A549 (cell line): ENCODE measurements at regions not wholly inside any gene's neighbourhood (a gene's known extent, or its start where the extent isn't known, plus 50 kb on each side); places are given as distances from the start of the nearest gene placed in this dataset.
"Not testable (repeated sequence)": the region's sequence is repeated elsewhere in the genome, so short reads cannot be mapped to it uniquely, and the experiment has no call there.

ENCODE experiments used
- ATAC-seq, 2 experiments: fragments of 200-7000 bp in 1 of 2; fragments of >200 bp in 1 of 2; cut with Nextera tagmentation in 1 of 2; cut with Tn5 transposase in 1 of 2; 3 replicates each; pipeline versions ENCODE4 v1.8.0 to v1.9.1; 2018 to 2020; ENCODE audit warnings: mild to moderate bottlenecking in 1 of 2, moderate library complexity in 1 of 2
- CTCF ChIA-PET: fragments of 300-600 bp; sonication (Branson Sonifier 250); formaldehyde crosslinking; extraction: SDS; loops from one replicate; lab custom pipeline; 2021; ENCODE audit warnings: antibody characterized with exemption, inconsistent platforms; lab: Yijun Ruan, JAX
- POLR2A ChIA-PET: fragments of 350-600 bp; formaldehyde crosslinking; extraction: SDS; loops from one replicate; lab custom pipeline; 2021; ENCODE audit warnings: antibody characterized with exemption, inconsistent platforms; lab: Yijun Ruan, JAX
- DNase-seq, 2 experiments: peaks; one replicate each; pipeline versions ENCODE4 v3.0.0 to v3.0.0-alpha.2; 2011 to 2016; ENCODE audit warnings: low read depth in 1 of 2, low spot score in 1 of 2
- FAIRE-seq: peaks from 2 replicates; lab custom pipeline; 2011; peaks lifted over from hg19 to GRCh38; lab: Jason Lieb, UNC
- H3K27ac ChIP-seq, 2 experiments: fragments of >200 bp; sonication (Bioruptor Twin); formaldehyde crosslinking; 3 replicates each; pipeline ENCODE4 v1.5.1; 2016 to 2017
- H3K4me1 ChIP-seq: fragments of >200 bp; sonication (Bioruptor Twin); formaldehyde crosslinking; 3 replicates; pipeline ENCODE4 v1.6.1; 2016
- H3K4me2 ChIP-seq: fragments of >200 bp; sonication (Bioruptor Twin); formaldehyde crosslinking; 3 replicates; pipeline ENCODE4 v1.6.1; 2016
- H3K4me3 ChIP-seq: fragments of >200 bp; sonication (Bioruptor Twin); formaldehyde crosslinking; 3 replicates; pipeline ENCODE4 v1.5.1; 2016
- H3K9me3 ChIP-seq: fragments of >200 bp; sonication (Bioruptor Twin); formaldehyde crosslinking; 3 replicates; pipeline ENCODE4 v1.6.1; 2016
- WGBS: methylation state at CpG from one replicate; pipeline ENCODE4 v1.1.6; 2017; ENCODE audit errors: missing lambda C conversion rate; 5-methylcytosine and 5-hydroxymethylcytosine counted together

DNA sequence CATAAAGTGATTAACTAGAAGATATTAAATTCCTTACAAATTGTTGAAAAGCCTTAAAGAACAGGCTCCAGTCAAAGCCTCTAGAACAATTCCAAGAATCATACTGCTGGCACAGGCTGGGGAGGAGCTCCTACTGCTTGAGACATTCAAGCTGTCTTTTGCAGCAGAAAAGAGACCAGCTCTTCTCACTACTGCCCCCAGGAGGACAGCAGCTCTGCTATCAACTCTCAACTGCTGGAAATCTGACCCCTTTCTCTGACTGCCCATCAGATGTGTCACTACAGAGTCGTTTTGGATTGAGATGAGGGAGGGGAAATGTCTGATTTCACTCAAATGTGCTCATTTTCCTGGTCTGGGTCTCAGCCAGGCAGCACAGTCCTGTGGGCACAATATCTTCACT lies 421.0 kb downstream of the RPIA start:
- DNase-seq, result peak in 1 of 2 experiments; percentile 16
- H3K4me2 ChIP-seq, H3K4me1 ChIP-seq, H3K27ac ChIP-seq, POLR2A ChIA-PET, H3K4me3 ChIP-seq, FAIRE-seq, H3K9me3 ChIP-seq: not testable (repeated sequence)
- CTCF ChIA-PET, result interaction anchor here (0.6 kb wide), 1 partner anchor 538 kb away, joined by 3 read pairs; no protein-coding TSS in a partner anchor
- peak; percentile 71 to 78; a peak in 5 of 6 replicates for ATAC-seq
- 0% methylated on average over 1 of the region's 1 CpG for WGBS

DNA sequence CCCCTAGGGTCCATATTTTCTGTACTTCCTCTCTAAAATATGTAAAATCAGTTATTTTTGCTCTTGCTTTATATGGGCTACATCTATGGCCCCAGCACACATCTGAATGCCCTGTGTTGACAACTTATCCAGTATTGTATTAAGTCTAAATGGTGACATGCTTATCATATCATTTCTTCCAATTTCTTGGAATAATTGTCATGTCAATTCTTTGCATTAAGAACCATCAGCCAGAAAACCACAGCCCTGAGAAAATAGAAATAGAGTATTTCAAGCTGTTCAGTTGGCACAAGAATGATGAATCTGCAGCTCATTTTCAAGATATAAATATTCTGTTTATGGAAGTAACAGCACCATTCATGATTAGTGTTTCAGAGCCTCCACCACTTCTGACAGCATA lies 421.8 kb downstream of the RPIA start:
- H3K4me3 ChIP-seq, H3K27ac ChIP-seq, DNase-seq, POLR2A ChIA-PET, CTCF ChIA-PET, H3K4me2 ChIP-seq, FAIRE-seq, ATAC-seq, H3K9me3 ChIP-seq, H3K4me1 ChIP-seq: not testable (repeated sequence)

DNA sequence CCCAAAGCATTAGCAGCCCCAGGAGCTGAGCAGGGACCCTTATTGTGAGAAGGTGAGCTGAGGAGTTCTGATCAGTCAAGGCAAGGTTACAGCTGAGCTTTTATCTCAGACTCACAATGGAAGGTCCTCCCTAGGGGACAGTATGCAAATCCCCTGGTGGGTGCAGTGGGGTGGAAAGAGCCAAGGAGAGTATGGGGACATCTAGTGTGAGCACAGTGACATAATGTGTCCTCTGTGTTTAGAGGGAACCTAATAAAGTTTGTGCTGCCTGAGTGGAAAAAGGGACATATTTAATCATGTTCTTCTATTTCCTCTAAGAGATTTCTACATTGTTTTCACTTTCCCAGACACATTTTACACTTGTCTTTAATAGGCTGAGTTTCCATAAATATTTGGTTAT lies 438.0 kb downstream of the RPIA start:
- H3K4me1 ChIP-seq, FAIRE-seq, H3K4me2 ChIP-seq, DNase-seq, H3K9me3 ChIP-seq, H3K27ac ChIP-seq, POLR2A ChIA-PET, H3K4me3 ChIP-seq, ATAC-seq, CTCF ChIA-PET: not testable (repeated sequence)

DNA sequence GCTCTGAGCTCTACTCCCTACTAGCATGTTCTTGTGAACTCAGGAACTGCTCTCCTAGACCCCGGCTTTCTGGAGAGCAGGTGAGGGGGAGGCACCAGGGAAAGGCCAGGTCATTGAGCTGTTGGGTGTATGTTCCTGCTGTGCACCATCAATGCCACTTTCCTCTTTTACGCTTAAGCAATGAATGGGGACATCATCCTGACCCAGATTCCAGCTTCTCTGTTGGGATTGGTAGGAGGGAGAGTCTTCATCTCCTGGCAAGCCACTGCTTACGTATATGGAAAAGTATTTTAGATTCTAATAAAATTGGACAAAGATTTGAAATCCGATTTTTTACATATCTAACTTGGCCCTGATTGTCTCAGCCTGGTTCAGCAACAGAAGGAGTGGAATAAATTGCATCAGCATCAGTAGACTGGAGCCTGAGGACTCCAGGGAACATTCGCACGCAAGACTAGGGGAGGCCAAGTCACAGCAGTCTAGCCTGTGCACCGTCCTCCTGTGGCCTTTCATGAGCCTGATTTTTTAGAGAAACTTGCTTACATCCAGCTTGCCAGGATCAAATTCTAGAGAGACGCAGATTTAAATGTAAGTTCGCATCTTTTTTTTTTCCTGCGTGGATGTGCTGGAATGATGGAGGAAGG lies 439.3 kb downstream of the RPIA start:
- 53% methylated on average over 10 of the region's 10 CpGs for WGBS
- H3K27ac ChIP-seq, POLR2A ChIA-PET, H3K4me3 ChIP-seq, ATAC-seq, FAIRE-seq, H3K4me1 ChIP-seq, DNase-seq, CTCF ChIA-PET, H3K4me2 ChIP-seq, H3K9me3 ChIP-seq: not testable (repeated sequence)

DNA sequence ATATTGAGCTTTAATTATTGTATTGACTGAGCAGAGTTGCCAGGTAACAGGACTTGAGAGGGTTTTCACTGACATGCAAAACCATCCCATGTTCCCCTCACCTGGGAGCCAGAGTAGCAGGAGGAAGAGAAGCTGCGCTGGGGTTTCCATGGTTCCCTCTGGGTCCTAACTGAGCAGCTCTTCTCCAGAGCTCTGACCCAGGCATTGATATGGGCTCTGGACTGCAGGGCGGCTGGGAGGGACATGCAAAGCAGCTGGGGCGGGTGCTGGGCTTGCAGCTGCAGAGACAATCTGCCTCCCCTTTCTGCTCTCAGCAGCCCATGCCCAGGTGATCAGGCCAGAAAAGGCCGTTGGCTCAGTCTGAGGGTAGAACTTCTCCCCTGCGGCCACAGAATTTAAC lies 451.5 kb downstream of the RPIA start:
- ATAC-seq, H3K27ac ChIP-seq, H3K4me3 ChIP-seq, DNase-seq, FAIRE-seq, H3K4me1 ChIP-seq, H3K4me2 ChIP-seq, POLR2A ChIA-PET, H3K9me3 ChIP-seq: not testable (repeated sequence)
- 3% methylated on average over 5 of the region's 5 CpGs for WGBS
- CTCF ChIA-PET, result interaction anchor here (1.0 kb wide), 1 partner anchor 268 kb away, joined by 3 read pairs; no protein-coding TSS in a partner anchor

DNA sequence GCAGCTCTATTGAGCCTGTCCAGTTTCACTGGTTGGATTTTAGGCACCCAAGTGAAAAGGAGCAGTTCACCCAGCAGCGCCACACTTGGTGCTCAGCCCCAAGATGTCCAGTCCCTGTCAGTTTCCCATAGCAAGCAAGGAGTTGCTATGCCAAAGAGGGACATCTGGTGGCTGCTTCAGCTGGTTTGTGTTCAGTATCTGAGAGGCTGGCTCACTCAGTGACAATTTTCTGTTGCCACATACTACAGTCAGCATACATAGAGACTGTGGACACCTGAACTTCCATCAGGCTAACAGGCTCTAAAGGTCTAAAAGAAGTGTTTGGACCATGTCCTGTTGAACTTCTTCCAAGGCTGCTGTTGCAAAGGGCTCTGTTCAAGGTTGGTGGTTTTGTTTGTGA lies 453.9 kb downstream of the RPIA start:
- H3K27ac ChIP-seq, POLR2A ChIA-PET, ATAC-seq, H3K4me1 ChIP-seq, CTCF ChIA-PET, DNase-seq, H3K4me2 ChIP-seq, H3K4me3 ChIP-seq, FAIRE-seq, H3K9me3 ChIP-seq: not testable (repeated sequence)
- WGBS, result 11% methylated on average over 1 of the region's 1 CpG

DNA sequence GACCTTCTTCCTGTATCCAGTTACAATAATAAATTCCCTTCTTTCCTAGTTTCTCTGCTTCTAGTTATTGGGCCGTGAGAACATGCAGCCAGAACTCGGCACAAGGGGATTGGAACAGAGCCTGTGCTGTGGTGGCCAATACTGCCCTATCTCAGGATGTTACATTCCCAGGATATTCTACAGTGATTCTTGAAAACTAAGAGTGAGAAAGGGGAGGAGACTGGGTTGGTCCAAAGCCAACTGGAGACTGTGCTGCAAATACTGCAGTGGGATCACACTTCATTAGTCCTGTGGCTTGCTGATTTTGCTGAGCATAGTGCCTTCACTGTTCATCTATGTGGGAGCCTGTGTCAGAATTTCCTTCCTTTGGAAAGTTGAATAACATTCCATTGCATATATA lies 456.8 kb downstream of the RPIA start:
- POLR2A ChIA-PET, H3K4me2 ChIP-seq, H3K27ac ChIP-seq, CTCF ChIA-PET, ATAC-seq, FAIRE-seq, H3K4me1 ChIP-seq, H3K9me3 ChIP-seq, DNase-seq, H3K4me3 ChIP-seq: not testable (repeated sequence)
- 2% methylated on average over 2 of the region's 2 CpGs for WGBS

DNA sequence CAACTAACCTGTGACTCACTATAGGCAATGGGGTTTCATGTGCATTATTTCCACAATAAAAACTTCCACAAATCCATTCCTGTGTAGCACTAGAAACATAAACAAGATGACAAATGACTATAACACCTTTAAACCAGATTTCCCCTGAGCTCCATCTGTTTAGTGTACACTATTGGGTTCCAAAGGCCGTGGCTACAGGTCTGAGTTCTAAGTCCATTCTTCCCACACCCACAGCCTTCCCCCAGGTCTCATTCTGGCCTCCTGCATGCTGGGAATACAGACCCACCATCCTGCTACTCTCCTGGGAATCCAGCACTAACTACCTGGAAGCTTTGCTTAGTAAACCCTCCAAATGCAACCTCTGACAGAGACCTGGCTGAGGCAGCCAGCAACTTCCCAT lies 460.2 kb downstream of the RPIA start:
- H3K4me3 ChIP-seq, H3K4me1 ChIP-seq, DNase-seq, H3K9me3 ChIP-seq, H3K4me2 ChIP-seq, H3K27ac ChIP-seq, ATAC-seq, FAIRE-seq, CTCF ChIA-PET, POLR2A ChIA-PET: not testable (repeated sequence)
- WGBS, result 0% methylated on average over 1 of the region's 1 CpG

DNA sequence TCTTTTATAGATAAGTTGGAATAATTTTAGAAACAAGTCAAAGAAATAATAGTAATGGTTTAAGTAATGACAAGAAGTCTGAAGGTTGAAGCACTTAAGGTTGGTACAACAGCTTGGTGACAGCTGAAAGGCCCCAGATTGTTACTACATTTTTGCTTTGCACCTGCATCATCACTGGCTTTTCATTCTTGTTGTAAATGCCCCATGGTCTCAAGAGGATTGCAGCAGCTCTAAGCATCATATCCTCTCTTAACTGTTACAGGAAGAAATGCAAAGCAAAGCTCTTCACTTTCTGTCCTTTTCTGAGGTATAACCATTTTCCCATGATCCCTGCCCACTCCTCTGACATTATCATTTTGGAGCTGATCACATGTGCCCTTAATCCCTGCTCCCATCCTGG lies 461.0 kb downstream of the RPIA start:
- CTCF ChIA-PET, result interaction anchor here (0.7 to 0.9 kb wide), 2 partner anchors 249 to 272 kb away, joined by 3 to 5 read pairs; no protein-coding TSS in a partner anchor
- ATAC-seq, FAIRE-seq, H3K4me1 ChIP-seq, H3K27ac ChIP-seq, H3K4me2 ChIP-seq, DNase-seq, H3K4me3 ChIP-seq, POLR2A ChIA-PET, H3K9me3 ChIP-seq: not testable (repeated sequence)

DNA sequence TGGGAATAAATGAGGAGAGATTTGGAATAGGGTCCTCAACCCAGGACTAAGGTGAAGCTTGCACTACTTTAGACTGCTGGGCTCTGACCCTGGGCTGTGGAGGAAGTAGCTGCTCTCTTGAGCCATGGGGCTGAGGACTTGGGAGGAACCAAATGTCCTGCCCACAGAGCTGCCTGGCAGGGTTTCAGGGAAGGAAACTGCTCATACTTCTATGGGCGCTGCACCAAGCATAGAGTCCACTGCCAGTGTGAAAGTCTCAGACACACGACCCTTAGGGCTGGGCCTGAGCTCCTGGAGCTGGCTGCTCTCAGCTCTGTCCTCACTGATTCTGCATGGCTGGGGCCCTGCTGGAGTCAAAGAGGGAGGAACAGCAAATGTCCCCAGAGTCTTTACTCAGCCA lies 461.7 kb downstream of the RPIA start:
- ATAC-seq, POLR2A ChIA-PET, H3K4me1 ChIP-seq, H3K4me2 ChIP-seq, H3K4me3 ChIP-seq, H3K27ac ChIP-seq, FAIRE-seq, H3K9me3 ChIP-seq, DNase-seq: not testable (repeated sequence)
- WGBS, result 0% methylated on average over 2 of the region's 2 CpGs
- CTCF ChIA-PET, result interaction anchor here (0.7 to 0.9 kb wide), 2 partner anchors 249 to 273 kb away, joined by 3 to 5 read pairs; no protein-coding TSS in a partner anchor
